GM10248 (cell line): ENCODE measurements at regions not wholly inside any gene's neighbourhood (a gene's known extent, or its start where the extent isn't known, plus 50 kb on each side); places are given as distances from the start of the nearest gene placed in this dataset.

Source experiments
- CTCF ChIA-PET: fragments of 300-600 bp; sonication (Branson Sonifier 250); formaldehyde crosslinking; extraction: SDS; loops from one replicate; lab custom pipeline; 2021; ENCODE audit warnings: antibody characterized with exemption; lab: Yijun Ruan, JAX
- POLR2A ChIA-PET: fragments of 350-650 bp; sonication (Branson Sonifier 250); formaldehyde crosslinking; extraction: SDS; loops from one replicate; lab custom pipeline; 2020; ENCODE audit warnings: antibody characterized with exemption; lab: Yijun Ruan, JAX
- DNase-seq: peaks from one replicate; pipeline ENCODE4 v3.0.0; 2012; ENCODE audit errors: extremely low spot score
- CTCF ChIP-seq: IDR thresholded peaks from 2 replicates; pipeline ENCODE4 v1.5.1; 2012; ENCODE audit warnings: mild to moderate bottlenecking, low read depth; ENCODE audit errors: extremely low read depth, missing control alignments, control extremely low read depth

- CTCF ChIA-PET = interaction anchor here (0.7 to 4.7 kb wide), 17 partner anchors 15 to 584 kb away, joined by 3 to 55 read pairs (median 3); no protein-coding TSS in a partner anchor
- TF ChIP-seq CTCF = no peak
- peak; percentile 66 for DNase-seq
- POLR2A ChIA-PET = interaction anchor here (0.7 to 1.2 kb wide), 4 partner anchors 19 to 507 kb away, joined by 3 to 5 read pairs (median 3); no protein-coding TSS in a partner anchor
These were observed 264.0 kb upstream of the CXCR4 start for GRCh38 chr2:136381722-136382633.

DNA sequence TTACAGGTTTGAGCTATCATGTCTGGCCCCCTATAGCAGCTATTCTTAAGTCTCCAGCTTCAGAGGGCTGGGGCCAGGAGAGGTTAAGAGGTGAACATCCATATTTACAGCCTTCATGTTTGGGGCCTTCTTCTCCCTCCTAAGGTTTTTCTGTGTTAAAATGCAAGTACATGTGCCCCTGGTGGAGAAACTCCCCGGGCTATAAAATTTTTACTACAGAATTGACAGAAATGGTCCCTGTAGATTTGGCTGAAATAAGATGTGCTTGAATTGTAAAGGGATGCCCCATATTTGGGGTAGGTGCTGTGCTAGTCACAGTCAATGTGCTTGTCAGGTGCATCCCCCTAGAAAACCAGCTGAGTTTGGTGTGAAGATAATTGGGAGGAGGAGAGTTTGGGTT lies 263.3 kb upstream of the CXCR4 start:
- no peak for DNase-seq
- no peak for TF ChIP-seq CTCF
- POLR2A ChIA-PET = no interaction called here
- CTCF ChIA-PET = interaction anchor here (0.8 to 4.7 kb wide), 9 partner anchors 15 to 466 kb away, joined by 3 to 55 read pairs (median 4); no protein-coding TSS in a partner anchor

DNA sequence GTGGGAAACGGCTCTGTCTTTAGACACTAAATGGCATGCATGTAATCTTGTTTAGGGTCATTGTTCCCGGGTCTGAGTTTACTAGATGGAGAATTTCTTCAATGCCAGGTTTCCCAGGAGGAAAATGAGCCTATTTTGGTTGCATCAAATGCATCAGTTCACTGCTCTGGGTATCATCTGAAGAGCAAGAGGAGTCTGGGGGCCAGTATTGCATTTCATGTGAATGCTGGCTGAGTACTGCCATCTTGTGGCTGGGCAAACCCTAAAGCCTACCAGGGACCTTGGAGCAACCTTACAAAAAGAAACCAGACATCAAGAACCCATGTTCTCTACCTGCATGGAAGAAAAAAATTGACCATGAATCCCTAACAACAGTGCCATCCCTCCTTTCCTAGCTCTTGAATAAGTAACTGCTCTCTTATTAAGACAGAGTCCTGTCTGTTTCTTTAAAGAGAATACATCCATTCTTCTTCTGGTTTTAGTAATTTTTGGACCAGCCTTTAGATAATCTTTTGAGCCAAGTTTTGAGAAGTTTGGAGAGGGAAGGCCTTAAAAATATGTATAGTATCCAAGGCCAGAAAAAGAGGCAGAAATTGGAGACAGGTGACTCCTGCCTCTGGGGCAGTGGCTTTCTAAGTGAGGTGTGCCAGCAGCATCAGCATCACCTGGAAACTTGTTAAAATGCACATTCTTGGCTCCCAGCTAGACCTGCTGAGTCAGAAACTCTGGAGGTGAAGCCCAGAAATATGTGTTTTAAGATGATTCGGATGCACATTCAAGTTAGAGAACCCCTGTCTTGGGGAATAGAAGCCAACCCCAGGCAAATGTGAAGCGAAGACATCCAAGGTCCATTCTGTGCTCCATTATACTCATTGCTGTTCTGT lies 261.0 kb upstream of the CXCR4 start:
- POLR2A ChIA-PET = no interaction called here
- DNase-seq = peak; percentile 42
- peak; percentile 78 for TF ChIP-seq CTCF
- CTCF ChIA-PET = interaction anchor here (0.6 to 4.7 kb wide), 12 partner anchors 9 to 484 kb away, joined by 3 to 55 read pairs (median 3); no protein-coding TSS in a partner anchor

GRCh38 chr2:136377423-136378382 lies 259.8 kb upstream of the CXCR4 start:
- ChIA-PET POLR2A (interaction anchor here (0.6 kb wide), 1 partner anchor 138 kb away, joined by 3 read pairs; no protein-coding TSS in a partner anchor), CTCF (interaction anchor here (0.7 to 3.1 kb wide), 16 partner anchors 9 to 1374 kb away, joined by 3 to 24 read pairs (median 4); no protein-coding TSS in a partner anchor)
- DNase-seq = no peak
- no peak for TF ChIP-seq CTCF

DNA sequence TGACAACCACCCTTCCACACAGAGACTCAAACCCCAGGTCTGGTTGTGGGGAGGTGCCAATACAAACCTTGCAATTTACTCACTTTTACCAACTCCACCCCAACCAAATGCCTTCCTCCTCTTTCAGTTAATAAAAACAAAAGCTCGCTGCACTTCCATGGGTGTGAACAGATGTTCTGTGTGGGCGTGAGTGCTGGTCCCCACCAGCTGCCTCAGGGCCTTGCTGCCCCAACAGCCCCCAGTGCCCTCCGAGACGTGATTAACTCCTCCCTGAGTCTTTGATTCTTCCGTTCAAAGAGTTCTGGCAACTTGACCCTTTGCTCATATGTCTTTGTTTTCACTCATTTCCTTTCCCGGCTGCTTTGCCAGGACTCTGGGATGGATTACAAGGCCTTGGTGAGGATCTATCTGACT lies 258.9 kb upstream of the CXCR4 start:
- no peak for TF ChIP-seq CTCF
- no peak for DNase-seq
- POLR2A ChIA-PET = interaction anchor here (0.6 kb wide), 1 partner anchor 137 kb away, joined by 3 read pairs; no protein-coding TSS in a partner anchor
- CTCF ChIA-PET = interaction anchor here (0.9 to 3.1 kb wide), 15 partner anchors 7 to 473 kb away, joined by 3 to 24 read pairs (median 3); no protein-coding TSS in a partner anchor
